ENCODE measurements at regions not wholly inside any gene's neighbourhood (a gene's known extent, or its start where the extent isn't known, plus 50 kb on each side); places are given as distances from the start of the nearest gene placed in this dataset.

DNA sequence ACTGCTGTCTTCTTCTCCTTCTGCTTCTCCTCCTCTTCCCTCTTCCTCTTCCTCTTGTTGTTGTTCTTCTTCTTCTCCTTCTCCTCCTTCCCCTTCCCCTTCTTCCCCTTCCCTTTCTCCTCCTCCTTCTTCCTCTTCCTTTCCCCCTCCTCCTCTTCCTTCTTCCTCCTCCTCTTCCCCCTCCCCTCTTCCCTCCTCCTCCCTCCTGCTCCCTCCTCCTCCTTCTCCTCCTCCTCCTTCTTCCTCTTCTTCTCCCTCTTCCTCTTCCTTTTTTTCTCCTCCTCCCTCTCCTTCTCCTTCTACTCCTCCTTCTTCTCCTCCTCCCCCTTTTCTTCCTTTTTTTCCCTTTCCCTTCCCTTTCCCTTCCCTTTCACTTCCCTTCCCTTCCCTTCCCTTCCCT is 245.0 kb upstream of the IRX5 start:
- no peak for DNase-seq (ENCODE audit: low read depth in 2 of 2)

DNA sequence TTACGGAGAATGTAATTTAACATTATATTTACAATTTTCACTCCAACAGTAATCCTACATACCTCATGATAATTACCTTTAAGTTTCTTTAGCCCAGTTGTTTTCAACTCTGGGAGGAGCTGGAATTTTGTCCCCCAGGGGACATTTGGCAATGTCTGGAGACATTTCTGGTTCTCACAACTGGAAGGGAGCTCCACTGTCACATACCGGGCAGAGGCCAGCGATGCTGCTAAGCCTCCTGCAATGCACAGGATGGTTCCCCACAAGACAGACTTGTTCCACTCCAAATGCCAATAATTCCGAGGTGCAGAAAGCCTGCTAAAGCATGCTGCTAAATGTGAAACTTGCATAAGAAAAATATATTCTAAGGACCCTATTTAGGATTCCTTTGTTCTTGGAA is 251.1 kb upstream of the IRX5 start:
- no peak for DNase-seq (ENCODE audit: low read depth in 2 of 2)

- no peak for DNase-seq (ENCODE audit: low read depth in 2 of 2)
Measured at GRCh38 chr16:54677308-54677950, 253.2 kb upstream of the IRX5 start.

- DNase-seq (ENCODE audit: low read depth in 2 of 2) = no peak
Measured at GRCh38 chr16:54673313-54673712, 257.4 kb upstream of the IRX5 start.

DNA sequence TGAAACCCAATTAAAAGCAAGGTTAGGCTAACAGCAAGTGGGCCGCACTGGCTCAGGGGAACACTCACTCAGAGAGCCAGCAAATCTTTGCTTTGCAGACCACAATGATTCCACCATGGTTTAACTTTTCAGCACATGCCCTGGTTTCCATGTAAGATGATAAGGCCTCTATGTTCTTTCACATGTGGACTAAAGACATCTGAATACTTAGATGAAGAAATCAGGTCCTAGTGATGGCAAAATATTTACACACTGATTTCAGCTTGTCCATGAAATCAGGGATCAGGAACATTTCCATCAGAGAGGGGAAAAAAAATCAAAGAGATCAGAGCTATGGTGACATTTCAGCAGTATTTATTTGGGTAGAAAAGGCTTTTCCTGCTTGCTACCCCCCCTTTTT is 258.2 kb upstream of the IRX5 start:
- DNase-seq (ENCODE audit: low read depth in 2 of 2) = no peak

GRCh38 chr16:54657709-54658102 is 273.0 kb upstream of the IRX5 start:
- no peak for DNase-seq (ENCODE audit: low read depth in 2 of 2)

GRCh38 chr16:54657058-54657708 is 273.5 kb upstream of the IRX5 start:
- DNase-seq (ENCODE audit: low read depth in 2 of 2) = no peak

- DNase-seq (ENCODE audit: low read depth in 2 of 2) = peak in 1 of 2 donors; percentile 56
Measured at GRCh38 chr16:54655121-54655590, 275.5 kb upstream of the IRX5 start.

DNA sequence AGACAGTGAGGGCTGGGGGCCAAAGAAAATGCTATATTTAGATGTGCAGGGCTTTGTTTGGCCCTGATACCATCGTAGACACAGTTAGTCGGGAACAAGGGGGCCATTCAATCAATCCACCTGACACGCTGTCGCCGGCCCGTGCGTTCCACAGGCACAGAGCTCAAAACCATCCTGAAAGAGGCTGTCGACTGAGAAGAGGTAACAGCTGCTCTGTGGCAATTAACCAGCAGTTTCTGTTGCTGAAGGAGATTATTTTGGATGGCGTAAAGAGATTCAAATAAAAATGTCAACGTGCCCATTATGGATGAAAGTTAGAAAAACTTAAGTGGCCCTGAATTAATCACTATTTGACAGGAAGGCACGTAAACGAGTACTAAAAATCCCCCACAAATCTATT is 276.2 kb upstream of the IRX5 start:
- DNase-seq (ENCODE audit: low read depth in 2 of 2) = no peak

GRCh38 chr16:54652201-54652770 is 278.4 kb upstream of the IRX5 start:
- no peak for DNase-seq (ENCODE audit: low read depth in 2 of 2)

DNA sequence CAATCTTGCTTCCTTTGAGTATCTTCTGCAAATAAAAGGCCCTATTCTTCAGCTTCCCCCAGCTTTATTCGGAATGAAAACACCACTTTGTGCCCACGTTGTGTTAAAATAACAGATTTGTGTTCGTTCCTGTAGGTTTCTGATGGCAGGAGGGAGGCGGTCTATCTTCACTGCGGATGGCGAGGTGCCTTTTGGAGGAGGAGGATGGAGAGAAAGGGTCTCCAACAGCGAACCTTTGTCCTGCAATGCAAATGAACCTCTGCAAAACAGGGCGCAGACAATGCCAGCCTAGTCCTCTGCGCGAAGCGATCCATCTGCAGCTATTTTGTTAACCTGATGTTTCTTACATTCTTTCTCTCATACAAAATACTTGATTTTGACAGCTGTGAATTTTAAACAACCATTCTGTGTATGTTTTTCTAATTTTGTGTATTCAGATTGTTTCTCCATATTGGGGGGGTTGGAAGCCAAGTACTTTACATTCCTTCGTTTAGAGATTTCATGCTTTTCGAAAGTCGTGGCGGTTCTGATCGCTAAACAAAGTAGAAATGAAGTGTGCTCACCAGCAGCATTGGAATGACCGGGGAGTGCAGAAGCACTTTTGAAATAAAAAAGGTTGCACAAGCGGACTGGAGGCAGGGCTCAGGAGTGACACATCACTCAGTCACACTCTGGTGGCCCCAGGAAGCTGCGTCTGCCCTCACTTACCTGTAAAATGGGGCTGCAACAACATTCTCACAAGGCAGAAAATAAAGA is 279.0 kb upstream of the IRX5 start:
- no peak for DNase-seq (ENCODE audit: low read depth in 2 of 2)

DNA sequence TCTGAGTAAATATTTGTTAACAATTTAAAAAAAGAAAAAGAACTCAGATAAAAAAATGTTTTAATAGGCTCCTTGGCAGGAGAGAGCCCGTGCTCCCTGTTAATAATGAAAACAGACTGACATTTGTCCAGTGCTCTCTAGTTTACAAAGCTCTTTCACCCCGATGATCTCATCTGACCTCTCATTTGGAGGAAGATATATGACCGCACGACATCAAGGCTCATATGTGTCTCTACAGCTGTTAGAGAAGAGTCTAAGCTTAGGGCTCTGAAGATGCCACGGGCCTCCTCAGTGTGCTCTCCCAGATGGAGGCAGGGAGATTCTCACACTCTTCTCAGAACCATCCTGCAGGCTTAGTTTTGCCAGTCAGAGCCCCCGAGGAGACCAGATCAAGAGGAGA is 280.8 kb upstream of the IRX5 start:
- no peak for DNase-seq (ENCODE audit: low read depth in 2 of 2)

DNA sequence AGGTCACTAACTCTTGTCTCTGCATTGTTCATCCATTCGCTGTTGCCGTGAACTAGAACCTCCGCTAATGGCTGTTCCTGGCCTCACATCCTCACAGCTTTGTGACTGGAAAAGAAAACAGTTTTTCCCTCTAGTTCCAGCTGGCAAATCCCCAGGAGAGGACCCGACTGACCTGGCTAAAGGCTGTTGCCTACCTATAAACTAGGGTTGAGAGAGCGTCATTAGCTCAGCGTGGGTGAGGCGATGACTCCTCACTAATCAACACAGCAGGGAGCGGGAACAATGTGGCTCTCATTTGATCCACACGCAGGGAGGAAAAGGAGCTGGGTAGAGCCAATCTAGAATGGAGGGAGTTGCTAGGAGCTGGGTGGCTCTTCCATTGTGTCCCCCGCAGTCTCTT is 282.1 kb upstream of the IRX5 start:
- DNase-seq (ENCODE audit: low read depth in 2 of 2) = no peak

DNA sequence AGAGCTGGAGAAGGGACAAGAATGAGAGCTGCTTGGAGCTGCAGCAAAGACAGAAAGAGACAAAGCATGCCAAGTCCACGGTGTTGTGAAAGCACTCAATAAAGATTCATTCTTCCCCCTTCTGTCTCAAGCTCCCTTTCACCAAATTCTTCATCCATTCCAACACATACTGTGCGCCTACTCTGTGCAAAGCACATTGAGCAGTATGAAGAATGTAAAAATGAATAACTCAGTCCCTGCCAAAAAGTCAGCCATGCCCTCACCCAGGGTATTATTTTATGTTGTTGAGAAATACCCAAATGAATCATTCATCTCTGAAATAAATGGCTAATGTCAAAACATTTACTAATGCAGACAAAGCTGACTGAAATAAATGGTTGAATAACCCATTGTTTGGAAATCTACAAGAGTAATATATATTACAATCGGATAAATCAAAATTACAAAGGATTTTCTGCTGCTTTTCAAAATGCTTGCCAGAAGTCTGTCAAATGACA is 282.9 kb upstream of the IRX5 start:
- no peak for DNase-seq (ENCODE audit: low read depth in 2 of 2)

DNA sequence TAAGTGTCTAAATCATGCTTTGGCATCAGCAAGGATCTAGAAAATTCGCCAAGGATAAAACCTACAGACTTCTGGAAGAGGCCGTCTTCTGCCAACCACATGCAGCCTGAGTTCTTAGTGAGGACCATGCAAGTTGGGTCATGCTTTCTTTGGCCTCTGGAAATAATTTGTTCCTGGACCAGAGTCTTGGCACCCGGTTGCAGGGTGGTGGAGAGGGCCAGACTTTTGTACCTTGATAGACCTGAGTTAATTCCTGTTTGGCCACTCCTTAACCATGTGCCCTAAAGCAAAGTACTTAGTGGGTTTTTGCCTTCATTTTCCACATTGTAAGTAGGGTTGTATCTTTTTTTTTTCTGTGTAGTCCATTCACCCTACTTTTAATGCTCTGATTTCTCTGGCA is 283.4 kb upstream of the IRX5 start:
- DNase-seq (ENCODE audit: low read depth in 2 of 2) = no peak

DNA sequence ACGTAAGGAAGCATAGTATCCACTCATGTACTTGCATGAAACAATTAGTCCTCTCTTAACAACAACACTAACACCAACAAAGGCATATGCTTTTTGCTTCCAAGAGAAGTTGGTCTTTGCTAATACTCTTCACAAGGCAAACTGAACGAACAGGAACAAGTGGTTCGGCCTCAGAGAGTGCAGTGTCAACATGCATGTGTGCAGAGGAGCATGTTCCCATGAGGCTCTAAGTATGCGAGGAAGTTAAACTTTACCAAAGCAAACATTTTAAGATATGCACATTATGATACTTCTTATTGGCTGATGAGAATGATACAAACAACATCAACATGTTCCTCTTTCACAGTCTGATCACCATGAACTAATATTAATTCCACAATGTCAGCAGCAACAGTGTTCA is 285.3 kb upstream of the IRX5 start:
- no peak for DNase-seq (ENCODE audit: low read depth in 2 of 2)

DNA sequence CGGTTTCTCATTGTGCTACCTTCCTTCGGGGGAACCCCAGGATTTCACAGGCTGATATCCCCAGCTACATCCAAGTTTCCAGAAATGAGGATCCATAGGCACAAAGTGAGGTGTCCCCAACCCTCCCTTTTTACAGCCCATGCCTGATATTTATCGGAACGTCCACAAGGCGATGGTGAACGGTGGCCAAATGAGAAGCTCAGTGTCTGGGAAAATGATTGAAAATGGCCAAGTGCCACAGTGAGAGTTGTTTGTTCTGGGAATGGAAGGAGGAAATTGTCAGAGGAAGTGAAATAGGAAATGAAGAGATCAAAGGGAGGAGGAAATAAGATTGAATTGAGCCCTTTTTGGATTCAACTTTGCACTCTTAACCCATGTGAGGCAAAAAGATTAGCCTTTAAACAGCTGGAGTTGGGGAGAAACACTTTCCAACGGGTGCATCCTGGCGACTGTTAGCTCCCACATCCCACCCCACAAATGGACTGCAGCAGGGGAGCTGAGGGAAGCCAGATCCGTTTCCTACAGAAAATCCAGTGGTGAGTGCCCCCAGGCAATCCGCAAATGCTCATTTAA is 294.4 kb upstream of the IRX5 start:
- DNase-seq (ENCODE audit: low read depth in 2 of 2) = no peak

- peak in 1 of 2 donors; percentile 33 for DNase-seq (ENCODE audit: low read depth in 2 of 2)
Measured at GRCh38 chr16:54633943-54634362, 296.7 kb upstream of the IRX5 start.

GRCh38 chr16:54632322-54633220 is 298.1 kb upstream of the IRX5 start:
- DNase-seq (ENCODE audit: low read depth in 2 of 2) = no peak

GRCh38 chr16:54631782-54632181 is 298.9 kb upstream of the IRX5 start:
- DNase-seq (ENCODE audit: low read depth in 2 of 2) = no peak
